Transverse colon (tissue), 3 donors: ENCODE measurements at regions not wholly inside any gene's neighbourhood (a gene's known extent, or its start where the extent isn't known, plus 50 kb on each side); places are given as distances from the start of the nearest gene placed in this dataset.

Source experiments
- CTCF ChIP-seq, 5 experiments: fragments of 200-600 bp in 3 of 5; fragments of 450-650 bp in 2 of 5; sonication (generic) in 3 of 5; IDR thresholded peaks; 1 replicate in 2 of 5; 2 replicates in 3 of 5; pipeline ENCODE4 v1.5.1; 2016 to 2017; ENCODE audit warnings: antibody characterized with exemption in 5 of 5, inconsistent platforms in 3 of 5, mild to moderate bottlenecking in 2 of 5, moderate library complexity in 1 of 5
- POLR2A ChIP-seq: fragments of 450-650 bp; IDR thresholded peaks from one replicate; pipeline ENCODE4 v1.6.1; 2016; ENCODE audit warnings: antibody characterized with exemption, mild to moderate bottlenecking, moderate library complexity

DNA sequence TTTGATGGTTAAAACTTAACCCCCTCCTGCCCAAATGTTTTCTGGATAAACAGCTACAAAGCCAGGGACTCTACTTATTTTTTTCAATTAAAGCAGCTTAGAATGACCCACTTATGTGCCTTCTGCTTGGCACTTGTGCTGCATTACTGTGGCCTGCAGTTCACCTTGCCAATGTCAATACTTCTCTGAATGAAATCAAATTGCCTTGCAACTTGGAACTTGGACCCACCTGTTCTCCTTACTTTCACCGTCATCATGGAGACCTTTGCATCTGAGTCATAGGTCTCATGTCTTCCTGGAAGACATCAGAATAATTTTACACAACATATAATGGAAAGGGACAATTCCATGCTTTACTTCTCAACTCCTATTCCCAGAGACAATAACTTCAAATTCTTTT, 92.1 kb upstream of the FHL2 start:
- TF ChIP-seq POLR2A, result no peak
- no peak for TF ChIP-seq CTCF (IDR thresholded peaks at IDR 0.05)
